Aorta (tissue), 5 donors: ENCODE measurements at regions not wholly inside any gene's neighbourhood (a gene's known extent, or its start where the extent isn't known, plus 50 kb on each side); places are given as distances from the start of the nearest gene placed in this dataset.
"Not testable (repeated sequence)": the region's sequence is repeated elsewhere in the genome, so short reads cannot be mapped to it uniquely, and the experiment has no call there.

ENCODE experiments used
- ATAC-seq: fragments of 200-7000 bp; cut with Tn5 transposase; one replicate; pipeline ENCODE4 v1.9.1; 2022; ENCODE audit warnings: moderate library complexity; ENCODE audit not compliant: low FRiP score
- DNase-seq, 2 donors: peaks; one replicate each; pipeline ENCODE4 v3.0.0-alpha.2; 2020
- H3K27ac ChIP-seq, 2 donors: one replicate each; pipeline ENCODE4 v1.5.1; 2013; ENCODE audit warnings: low read length in 2 of 2, mild to moderate bottlenecking in 2 of 2, moderate library complexity in 2 of 2, control low read depth in 1 of 2, inconsistent platforms in 1 of 2, low read depth in 1 of 2
- H3K27me3 ChIP-seq, 2 donors: one replicate each; pipeline ENCODE4 v1.6.1; 2013; ENCODE audit warnings: control low read depth in 1 of 2, low read length in 1 of 2, mild to moderate bottlenecking in 1 of 2, moderate library complexity in 1 of 2; ENCODE audit not compliant: insufficient read depth in 2 of 2, control insufficient read depth in 1 of 2
- H3K36me3 ChIP-seq, 2 donors: one replicate each; pipeline ENCODE4 v1.6.1; 2013; ENCODE audit warnings: control low read depth in 1 of 2, low read length in 1 of 2, mild to moderate bottlenecking in 1 of 2; ENCODE audit not compliant: insufficient read depth in 2 of 2, control insufficient read depth in 1 of 2
- H3K4me1 ChIP-seq, 2 donors: one replicate each; pipeline ENCODE4 v1.6.1; 2013; ENCODE audit warnings: low read length in 2 of 2, control low read depth in 1 of 2, mild to moderate bottlenecking in 1 of 2, moderate library complexity in 1 of 2; ENCODE audit not compliant: insufficient read depth in 2 of 2, control insufficient read depth in 1 of 2
- H3K4me3 ChIP-seq, 2 donors: one replicate each; pipeline ENCODE4 v1.5.1; 2013; ENCODE audit warnings: low read length in 2 of 2, control low read depth in 1 of 2, mild to moderate bottlenecking in 1 of 2
- H3K9me3 ChIP-seq: one replicate; pipeline ENCODE4 v1.6.1; 2013; ENCODE audit warnings: mild to moderate bottlenecking, low read length; ENCODE audit not compliant: control insufficient read depth
- WGBS, 2 donors: extraction: QIAGEN DNeasy Blood & Tissue Kit; methylation state at CpG; one replicate each; pipeline ENCODE4 v1.1.7; 2013; 5-methylcytosine and 5-hydroxymethylcytosine counted together
- intact Hi-C, 2 donors: fragments of 100-400 bp; cut with DNase I; formaldehyde crosslinking; loops; one replicate each; pipeline versions ENCODE4 v1.14.2 to v1.15.0; 2022
- donor health status: healthy with polysubstance abuse.
- donor health status: Bipolar disorder and iron deficiency.
- donor health status: DM: no; HTN: no; CAD: no.
- donor health status: DM: no; HTN: no; CAD: no.
- donor health status: DM: yes; HTN: yes; CAD: no.

DNA sequence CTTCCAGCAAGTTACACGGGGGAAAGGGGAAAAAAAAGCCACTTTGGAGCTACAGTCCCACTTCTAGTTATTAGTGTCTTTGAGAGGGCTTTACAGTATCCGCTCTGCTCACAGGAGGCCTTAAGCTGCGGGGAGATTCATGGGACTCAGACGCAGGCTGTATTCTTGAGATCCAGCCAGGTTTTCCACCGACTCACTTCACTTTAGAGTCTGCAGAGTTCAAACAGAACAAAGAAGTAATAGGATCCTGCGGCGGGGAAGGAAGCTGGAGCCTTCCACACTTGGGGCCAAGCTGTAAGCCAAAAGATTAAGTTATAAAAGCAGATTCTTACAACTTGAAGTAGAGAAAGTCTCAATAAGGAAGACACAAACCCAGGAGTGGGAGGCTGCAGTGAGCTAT, 60.2 kb upstream of the FAM174B start:
- Histone ChIP-seq H3K9me3 (no peaks in the 10 kb centered on the region), H3K27ac (no peak overlapping the region), H3K36me3 (no peaks in the 10 kb centered on the region), H3K4me3 (no peak overlapping the region), H3K27me3 (no peaks in the 10 kb centered on the region), H3K4me1 (no peaks in the 10 kb centered on the region)
- 24 to 35% methylated on average over 7 of the region's 7 CpGs for WGBS, 2 donors
- ATAC-seq (no peak), DNase-seq (no peak)
- intact Hi-C loops: loop anchor here (5.0 to 10.0 kb wide), 2 partner anchors 101 to 103 kb away; no protein-coding TSS in a partner anchor

DNA sequence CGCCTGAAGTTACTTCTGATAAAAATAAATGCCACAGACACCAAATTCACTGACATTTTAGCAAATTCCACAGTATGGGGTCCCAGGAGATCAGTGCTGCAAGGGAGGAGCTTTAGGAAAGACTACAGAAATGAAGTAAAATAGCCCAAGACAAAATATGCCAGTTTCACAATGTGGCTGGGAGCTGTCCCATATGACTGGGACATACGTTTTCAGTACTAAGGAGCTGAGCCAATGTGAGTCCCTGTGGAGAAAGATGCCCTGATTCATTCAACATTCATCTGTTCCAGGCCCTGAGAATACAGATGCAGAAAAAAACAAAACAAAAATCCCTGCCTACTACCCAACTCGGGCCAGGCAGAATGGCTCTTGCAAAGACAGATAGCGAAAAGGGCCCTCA, 63.4 kb upstream of the FAM174B start:
- no peak overlapping the region for H3K4me3 ChIP-seq
- no peaks in the 10 kb centered on the region for H3K27me3 ChIP-seq
- H3K4me1 ChIP-seq: no peaks in the 10 kb centered on the region
- H3K9me3 ChIP-seq: no peaks in the 10 kb centered on the region
- 68 to 74% methylated on average over 4 of the region's 4 CpGs for WGBS, 2 donors
- H3K27ac ChIP-seq: no peak overlapping the region
- intact Hi-C loops: loop anchor here (5.0 to 10.0 kb wide), 2 partner anchors 104 to 107 kb away; no protein-coding TSS in a partner anchor
- H3K36me3 ChIP-seq: peaks cover 0 to under 1% of the 10 kb centered on the region in 2 donors
- DNase-seq (no peak), ATAC-seq (no peak)

DNA sequence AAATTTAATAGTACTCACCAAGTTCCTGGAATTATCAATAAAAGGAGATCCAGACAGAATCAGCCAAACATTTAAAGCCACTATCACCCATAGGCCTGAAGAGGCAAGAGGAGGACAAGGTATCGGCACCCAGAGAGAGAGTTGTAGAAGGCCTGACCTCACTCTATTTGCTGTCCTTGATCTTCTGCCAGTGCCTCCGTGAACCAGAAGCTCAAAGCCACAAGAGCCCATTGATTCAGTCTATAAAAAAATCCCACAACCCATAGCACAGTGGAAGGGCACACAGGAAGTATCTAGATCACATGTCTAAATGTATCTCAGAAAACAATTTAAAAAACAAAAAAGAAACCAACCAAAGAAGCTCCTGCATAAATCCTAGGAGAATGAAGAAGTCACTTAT, 68.6 kb upstream of the FAM174B start:
- no peaks in the 10 kb centered on the region for H3K27me3 ChIP-seq
- DNase-seq (no peak), ATAC-seq (no peak)
- H3K9me3 ChIP-seq: no peaks in the 10 kb centered on the region
- intact Hi-C loops: no loop called here
- H3K4me1 ChIP-seq: no peaks in the 10 kb centered on the region
- 89 to 93% methylated on average over 2 of the region's 2 CpGs for WGBS, 2 donors
- H3K27ac ChIP-seq: no peak overlapping the region
- H3K4me3 ChIP-seq: no peak overlapping the region
- peaks cover 0 to 2% of the 10 kb centered on the region in 2 donors for H3K36me3 ChIP-seq

DNA sequence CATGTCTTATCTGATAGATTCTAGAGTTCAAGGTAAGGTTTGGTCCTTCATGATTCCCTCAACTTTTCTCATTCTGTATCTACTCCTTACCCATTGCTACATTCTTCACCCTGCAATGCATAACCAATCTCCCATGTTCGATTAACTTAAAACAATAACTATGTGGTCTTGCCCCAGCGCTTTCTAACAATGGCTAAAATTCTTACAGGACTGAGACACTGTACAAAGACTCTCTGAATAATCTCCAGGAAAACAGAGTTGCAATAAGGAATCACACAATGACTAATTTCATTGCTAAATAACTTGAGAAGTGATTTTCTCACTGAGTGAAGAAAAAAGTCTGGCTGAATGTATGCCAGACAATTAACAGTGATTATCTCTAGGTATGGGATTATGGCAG, 69.6 kb upstream of the FAM174B start:
- Histone ChIP-seq H3K27ac (no peak overlapping the region), H3K36me3 (peaks cover 0 to 2% of the 10 kb centered on the region in 2 donors), H3K4me3 (no peak overlapping the region), H3K9me3 (no peaks in the 10 kb centered on the region), H3K4me1 (no peaks in the 10 kb centered on the region), H3K27me3 (no peaks in the 10 kb centered on the region)
- intact Hi-C loops: no loop called here
- 92 to 94% methylated on average over 2 of the region's 2 CpGs for WGBS, 2 donors
- no peak for DNase-seq
- no peak for ATAC-seq

DNA sequence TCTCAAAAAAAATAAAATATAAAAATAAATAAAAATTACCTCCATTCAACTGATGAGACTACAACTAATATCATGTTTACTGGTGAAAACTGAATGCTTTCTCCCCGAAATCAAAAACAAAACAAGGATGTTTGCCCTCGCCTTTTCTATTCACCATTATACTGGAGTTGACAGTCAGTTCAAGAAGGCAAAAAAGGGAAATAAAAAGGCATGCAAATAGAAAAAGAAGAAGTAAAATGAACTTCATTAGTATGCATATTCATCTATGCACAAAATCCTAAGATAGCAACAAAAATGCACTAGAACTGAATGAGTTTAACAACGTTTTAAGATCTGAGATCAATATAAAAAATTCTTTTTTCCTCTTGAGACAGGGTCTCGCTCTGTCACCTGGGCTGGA, 72.7 kb upstream of the FAM174B start:
- intact Hi-C loops: no loop called here
- 91 to 93% methylated on average over 4 of the region's 4 CpGs for WGBS, 2 donors
- no peak for ATAC-seq
- H3K4me3 ChIP-seq: no peak overlapping the region
- peaks cover 0 to 2% of the 10 kb centered on the region in 2 donors for H3K36me3 ChIP-seq
- no peaks in the 10 kb centered on the region for H3K4me1 ChIP-seq
- H3K27ac ChIP-seq: no peak overlapping the region
- no peaks in the 10 kb centered on the region for H3K27me3 ChIP-seq
- no peaks in the 10 kb centered on the region for H3K9me3 ChIP-seq
- no peak for DNase-seq

DNA sequence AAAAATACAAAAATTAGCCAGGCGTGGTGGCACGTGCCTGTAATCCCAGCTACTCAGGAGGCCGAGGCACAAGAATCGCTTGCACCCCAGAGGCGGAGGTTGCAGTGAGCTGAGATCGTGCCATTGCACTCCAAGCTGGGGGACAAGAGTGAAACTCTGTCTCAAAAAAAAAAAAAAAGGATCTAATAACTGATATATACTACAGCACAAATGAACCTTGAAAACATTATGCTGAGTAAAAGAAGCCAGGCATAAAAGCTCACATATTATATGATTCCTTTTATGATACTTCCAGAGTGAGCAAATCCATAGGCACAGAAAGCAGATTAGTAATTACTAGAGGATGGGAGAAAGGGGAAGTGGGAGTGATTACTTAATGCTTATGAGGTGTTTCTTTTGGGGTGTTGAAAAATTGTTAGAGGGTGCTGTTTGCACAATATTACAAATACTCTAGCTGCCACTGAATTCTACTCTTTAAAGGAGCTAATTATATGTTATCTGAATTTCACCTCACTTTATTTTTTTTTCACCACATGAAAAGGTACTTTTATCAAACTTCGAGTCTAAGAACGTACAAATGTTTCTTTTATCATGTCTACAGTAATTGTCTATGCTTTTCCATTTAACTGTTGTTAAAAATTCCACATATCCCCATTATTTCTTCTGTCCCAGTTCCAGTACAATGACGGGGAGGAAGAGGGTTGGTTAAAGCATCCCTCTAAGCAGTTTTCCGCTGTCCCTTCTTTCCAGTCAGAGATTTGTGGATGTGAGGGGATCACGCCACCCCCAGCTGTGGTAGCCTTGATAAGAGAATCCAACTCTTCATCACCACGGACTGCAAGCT, 77.7 kb upstream of the FAM174B start:
- peak overlapping the region in 1 of 2 donors; percentile 74 for H3K27ac ChIP-seq
- WGBS, 2 donors: 64 to 65% methylated on average over 12 of the region's 12 CpGs
- H3K4me3 ChIP-seq: peak overlapping the region in 1 of 2 donors; percentile 66
- H3K9me3 ChIP-seq: no peaks in the 10 kb centered on the region
- DNase-seq (no peak), ATAC-seq (no peak)
- H3K36me3 ChIP-seq: no peaks in the 10 kb centered on the region
- no peaks in the 10 kb centered on the region for H3K27me3 ChIP-seq
- H3K4me1 ChIP-seq: no peaks in the 10 kb centered on the region
- intact Hi-C loops: no loop called here

DNA sequence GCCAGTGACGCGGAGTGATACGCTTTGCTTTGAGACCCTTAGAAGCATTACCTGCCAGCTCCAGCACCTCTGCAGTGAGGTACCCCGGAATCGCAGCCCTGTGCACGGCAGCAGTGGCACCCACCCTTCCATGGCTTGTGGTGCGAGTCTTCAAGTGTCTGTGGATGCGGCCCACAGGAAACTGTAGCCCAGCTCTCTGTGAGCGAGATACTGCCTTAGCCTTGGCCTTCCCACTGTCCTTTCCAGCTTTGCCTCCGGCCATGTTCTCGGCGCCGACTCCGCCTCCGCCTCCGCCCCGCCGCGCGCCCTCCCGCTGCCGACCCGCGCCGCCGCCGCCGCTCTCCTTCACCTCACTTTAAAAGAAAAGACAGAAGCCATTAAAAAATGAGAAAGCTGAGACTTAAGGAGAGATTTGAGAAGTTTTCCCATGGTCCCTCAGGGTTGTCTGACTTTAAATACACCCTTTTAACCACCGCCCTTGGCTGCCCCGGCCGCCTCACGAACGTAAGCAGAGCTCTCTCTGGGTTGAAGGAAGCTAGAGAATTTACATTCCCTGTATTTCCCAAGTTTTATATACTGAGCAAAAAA, 78.5 kb upstream of the FAM174B start:
- Histone ChIP-seq H3K4me3 (peak overlapping the region; percentile 32 to 66), H3K27me3 (no peaks in the 10 kb centered on the region), H3K27ac (peak overlapping the region; percentile 6 to 74), H3K4me1 (no peaks in the 10 kb centered on the region), H3K36me3 (no peaks in the 10 kb centered on the region), H3K9me3 (no peaks in the 10 kb centered on the region)
- DNase-seq (peak in 1 of 2 donors; percentile 45), ATAC-seq (peak; percentile 67)
- WGBS, 2 donors: 4 to 10% methylated on average over 32 to 33 of the region's 33 CpGs
- intact Hi-C loops: no loop called here

DNA sequence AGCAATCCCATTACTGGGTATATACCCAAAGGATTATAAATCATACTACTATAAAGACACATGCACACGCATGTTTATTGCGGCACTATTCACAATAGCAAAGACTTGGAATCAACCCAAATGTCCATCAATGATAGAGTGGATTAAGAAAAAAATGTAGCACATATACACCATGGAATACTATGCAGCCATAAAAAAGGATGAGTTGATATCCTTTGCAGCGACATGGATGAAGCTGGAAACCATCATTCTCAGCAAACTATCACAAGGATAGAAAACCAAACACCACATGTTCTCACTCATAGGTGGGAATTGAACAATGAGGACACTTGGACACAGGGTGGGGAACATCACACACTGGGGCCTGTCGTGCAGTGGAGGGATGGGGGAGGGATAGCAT, 83.7 kb upstream of the FAM174B start:
- WGBS, 2 donors: 92 to 97% methylated on average over 4 of the region's 4 CpGs
- intact Hi-C loops, H3K36me3 ChIP-seq, H3K4me1 ChIP-seq, H3K9me3 ChIP-seq, H3K27ac ChIP-seq, H3K27me3 ChIP-seq, H3K4me3 ChIP-seq, DNase-seq, ATAC-seq: not testable (repeated sequence)

DNA sequence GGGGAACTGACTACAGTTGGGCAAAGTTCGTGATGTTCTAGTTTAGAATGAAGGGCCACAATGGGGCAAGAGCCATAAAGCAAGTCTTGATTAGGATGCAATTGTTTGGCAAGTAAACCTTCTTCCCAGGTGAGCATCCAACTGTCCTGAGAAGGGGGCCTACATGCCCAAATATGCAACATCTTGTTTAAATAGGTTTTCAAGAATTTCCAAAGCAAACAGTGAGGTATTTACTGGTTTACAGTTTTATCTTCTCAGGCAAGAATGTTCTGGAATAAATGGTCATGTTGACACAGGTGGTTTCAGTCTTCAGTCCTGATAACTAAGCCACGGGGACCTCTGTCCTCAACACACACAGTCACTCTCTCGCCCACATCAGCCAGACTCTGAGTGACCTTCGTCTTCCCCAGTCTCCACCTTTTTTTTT, 90.3 kb upstream of the FAM174B start:
- H3K27me3 ChIP-seq: no peaks in the 10 kb centered on the region
- H3K27ac ChIP-seq: no peak overlapping the region
- peaks cover 0 to 3% of the 10 kb centered on the region in 2 donors for H3K36me3 ChIP-seq
- DNase-seq (no peak), ATAC-seq (no peak)
- WGBS, 2 donors: 81 to 83% methylated on average over 4 of the region's 4 CpGs
- H3K4me3 ChIP-seq: no peak overlapping the region
- peaks cover 3% of the 10 kb centered on the region for H3K9me3 ChIP-seq
- no peaks in the 10 kb centered on the region for H3K4me1 ChIP-seq
- intact Hi-C loops: no loop called here
